GM12801 (cell line): ENCODE measurements at regions not wholly inside any gene's neighbourhood (a gene's known extent, or its start where the extent isn't known, plus 50 kb on each side); places are given as distances from the start of the nearest gene placed in this dataset.

Experiments used
- CTCF ChIP-seq: IDR thresholded peaks from one replicate; pipeline ENCODE4 v1.5.1; 2011; ENCODE audit warnings: control low read depth; ENCODE audit not compliant: insufficient read length; ENCODE audit errors: extremely low read depth

GRCh38 chr13:77994166-77994565, 75.5 kb upstream of the EDNRB start:
- no peak for TF ChIP-seq CTCF

GRCh38 chr13:77991003-77991402, 72.4 kb upstream of the EDNRB start:
- TF ChIP-seq CTCF, result no peak

GRCh38 chr13:77989281-77989680, 70.7 kb upstream of the EDNRB start:
- TF ChIP-seq CTCF, result no peak

GRCh38 chr13:77988355-77988754, 69.7 kb upstream of the EDNRB start:
- no peak for TF ChIP-seq CTCF

- no peak for TF ChIP-seq CTCF
These were observed 68.1 kb upstream of the EDNRB start for GRCh38 chr13:77986713-77987112.

- TF ChIP-seq CTCF, result no peak
These were observed 67.4 kb upstream of the EDNRB start for GRCh38 chr13:77985866-77986636.

- TF ChIP-seq CTCF, result no peak
These were observed 62.8 kb upstream of the EDNRB start for GRCh38 chr13:77981281-77981881.
